Spleen (tissue), 11 donors: ENCODE measurements at regions not wholly inside any gene's neighbourhood (a gene's known extent, or its start where the extent isn't known, plus 50 kb on each side); places are given as distances from the start of the nearest gene placed in this dataset.

Source experiments
- DNase-seq: peaks from one replicate; pipeline ENCODE4 v3.0.0-alpha.2; 2020
- H3K27ac ChIP-seq, 8 donors: fragments of 200-600 bp; sonication (generic) in 7 of 8; 1 replicate in 4 of 8; 2 replicates in 4 of 8; pipeline versions ENCODE4 v1.5.0 to v1.8.0; 2016 to 2021; ENCODE audit warnings: inconsistent platforms in 4 of 8, mild to moderate bottlenecking in 4 of 8, moderate library complexity in 1 of 8
- H3K27me3 ChIP-seq, 7 donors: fragments of 200-600 bp; sonication (generic) in 6 of 7; replicated peaks in 1 of 7; 1 replicate in 4 of 7; 2 replicates in 3 of 7; pipeline versions ENCODE4 v1.5.0 to v1.8.0; 2016 to 2021; ENCODE audit warnings: inconsistent platforms in 3 of 7, mild to moderate bottlenecking in 1 of 7
- H3K36me3 ChIP-seq, 6 donors: fragments of 200-600 bp; sonication (generic) in 5 of 6; 1 replicate in 4 of 6; 2 replicates in 2 of 6; pipeline versions ENCODE4 v1.5.0 to v1.8.0; 2016 to 2021; ENCODE audit warnings: inconsistent platforms in 2 of 6
- H3K4me1 ChIP-seq, 6 donors: fragments of 200-600 bp; sonication (generic) in 5 of 6; 1 replicate in 3 of 6; 2 replicates in 3 of 6; pipeline versions ENCODE4 v1.5.0 to v1.8.0; 2016 to 2021; ENCODE audit warnings: inconsistent platforms in 3 of 6
- H3K4me3 ChIP-seq, 8 donors: fragments of 200-600 bp; sonication (generic) in 7 of 8; 1 replicate in 4 of 8; 2 replicates in 4 of 8; pipeline versions ENCODE4 v1.5.0 to v1.8.0; 2016 to 2021; ENCODE audit warnings: inconsistent platforms in 4 of 8, mild to moderate bottlenecking in 4 of 8, moderate library complexity in 2 of 8
- H3K9me3 ChIP-seq, 8 donors: fragments of 200-600 bp; sonication (generic) in 7 of 8; 1 replicate in 4 of 8; 2 replicates in 4 of 8; pipeline versions ENCODE4 v1.5.0 to v1.8.0; 2016 to 2021; ENCODE audit warnings: inconsistent platforms in 4 of 8
- CTCF ChIP-seq, 11 experiments: fragments of 200-600 bp in 7 of 11; fragments of 450-650 bp in 4 of 11; sonication (generic) in 4 of 11; IDR thresholded peaks in 8 of 11; conservative IDR thresholded peaks in 3 of 11; 1 replicate in 7 of 11; 2 replicates in 4 of 11; pipeline versions ENCODE4 v1.4.0 to v1.8.0; 2016 to 2021; ENCODE audit warnings: antibody characterized with exemption in 11 of 11, inconsistent platforms in 4 of 11, mild to moderate bottlenecking in 1 of 11
- POLR2A ChIP-seq, 3 donors: fragments of 450-650 bp; IDR thresholded peaks; one replicate each; pipeline ENCODE4 v1.5.1; 2017; ENCODE audit warnings: antibody characterized with exemption in 3 of 3, mild to moderate bottlenecking in 1 of 3
- POLR2AphosphoS5 ChIP-seq, 3 donors: sonication (generic); formaldehyde crosslinking; IDR thresholded peaks; one replicate each; pipeline ENCODE4 v1.5.1; 2017; ENCODE audit warnings: antibody characterized with exemption in 3 of 3
- WGBS, 5 donors: extraction: QIAGEN DNeasy Blood & Tissue Kit in 3 of 5; methylation state at CpG; one replicate each; pipeline versions ENCODE4 v1.1.5 to v1.1.7; 2013 to 2018; 5-methylcytosine and 5-hydroxymethylcytosine counted together
- intact Hi-C: fragments of 100-400 bp; cut with DNase I; formaldehyde crosslinking; loops from one replicate; pipeline ENCODE4 v1.15.0; 2023; ENCODE audit warnings: low total_unique reads
- donor health status: healthy with polysubstance abuse.
- donor health status: DM: no; HTN: no; CAD: no; lungs with moderate emphysema.
- donor health status: DM: no; HTN: no; CAD: no.
- donor health status: Bipolar disorder and iron deficiency.
- donor health status: healthy.
- donor health status: DM: no; HTN: no; CAD: no.
- donor health status: DM: yes; HTN: yes; CAD: no.

GRCh38 chr17:71966459-71967313 is 154.1 kb upstream of the SOX9 start:
- intact Hi-C loops, result no loop called here
- no peak overlapping the region for H3K4me3 ChIP-seq
- 84 to 89% (median 85%) methylated on average over 13 of the region's 13 CpGs for WGBS, 5 donors
- H3K9me3 ChIP-seq, result no peaks in the 10 kb centered on the region
- DNase-seq, result no peak
- no peaks in the 10 kb centered on the region for H3K4me1 ChIP-seq
- H3K27ac ChIP-seq, result no peak overlapping the region
- TF ChIP-seq POLR2A (IDR thresholded peaks at IDR 0.05) (no peak), CTCF (IDR thresholded peaks at IDR 0.05 in 8 of 11, conservative IDR thresholded peaks at IDR 0.05 in 3 of 11) (no peak), POLR2AphosphoS5 (IDR thresholded peaks at IDR 0.05) (no peak)
- no peaks in the 10 kb centered on the region for H3K27me3 ChIP-seq
- no peaks in the 10 kb centered on the region for H3K36me3 ChIP-seq

- Histone ChIP-seq H3K36me3 (no peaks in the 10 kb centered on the region), H3K4me1 (no peaks in the 10 kb centered on the region), H3K27me3 (no peaks in the 10 kb centered on the region), H3K9me3 (no peaks in the 10 kb centered on the region), H3K4me3 (no peak overlapping the region), H3K27ac (no peak overlapping the region)
- no peak for DNase-seq
- TF ChIP-seq POLR2A (IDR thresholded peaks at IDR 0.05) (no peak), CTCF (IDR thresholded peaks at IDR 0.05 in 8 of 11, conservative IDR thresholded peaks at IDR 0.05 in 3 of 11) (no peak), POLR2AphosphoS5 (IDR thresholded peaks at IDR 0.05) (no peak)
- intact Hi-C loops, result no loop called here
These were observed 151.3 kb upstream of the SOX9 start for GRCh38 chr17:71969500-71969899.

- no peaks in the 10 kb centered on the region for H3K27me3 ChIP-seq
- H3K9me3 ChIP-seq, result no peaks in the 10 kb centered on the region
- WGBS, 5 donors, result 57 to 90% (median 81%) methylated on average over 1 of the region's 1 CpG
- intact Hi-C loops, result no loop called here
- H3K4me1 ChIP-seq, result peaks cover 0 to 2% (median 0%) of the 10 kb centered on the region in 6 donors
- H3K4me3 ChIP-seq, result no peak overlapping the region
- DNase-seq, result no peak
- no peak for TF ChIP-seq POLR2A (IDR thresholded peaks at IDR 0.05)
- no peak for TF ChIP-seq CTCF (IDR thresholded peaks at IDR 0.05 in 8 of 11, conservative IDR thresholded peaks at IDR 0.05 in 3 of 11)
- TF ChIP-seq POLR2AphosphoS5 (IDR thresholded peaks at IDR 0.05), result no peak
- no peaks in the 10 kb centered on the region for H3K36me3 ChIP-seq
- no peak overlapping the region for H3K27ac ChIP-seq
These were observed 150.5 kb upstream of the SOX9 start for GRCh38 chr17:71970312-71970711.

DNA sequence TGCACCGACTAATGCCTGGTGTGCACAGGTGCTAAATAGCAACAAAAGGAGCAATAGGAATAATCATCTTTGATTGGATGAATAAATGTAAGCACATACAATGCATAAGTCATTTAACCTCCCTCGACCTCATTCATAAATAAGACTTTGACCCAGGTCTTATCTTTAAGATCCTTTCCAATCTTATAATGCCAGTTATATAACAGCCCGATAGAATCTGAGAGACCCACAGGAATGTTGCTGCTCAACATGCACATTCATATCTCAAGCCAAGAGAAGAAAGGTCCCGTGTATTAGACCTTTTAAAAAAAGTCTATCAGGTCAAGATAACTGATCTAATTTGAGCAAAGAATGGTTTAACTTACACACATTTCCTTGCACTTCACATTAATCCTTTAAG is 146.8 kb upstream of the SOX9 start:
- H3K27ac ChIP-seq, result no peak overlapping the region
- DNase-seq, result no peak
- H3K27me3 ChIP-seq, result no peaks in the 10 kb centered on the region
- H3K36me3 ChIP-seq, result no peaks in the 10 kb centered on the region
- H3K9me3 ChIP-seq, result peaks cover 0 to 10% (median 1%) of the 10 kb centered on the region in 8 donors
- TF ChIP-seq POLR2AphosphoS5 (IDR thresholded peaks at IDR 0.05), result no peak
- TF ChIP-seq CTCF (IDR thresholded peaks at IDR 0.05 in 8 of 11, conservative IDR thresholded peaks at IDR 0.05 in 3 of 11), result no peak
- TF ChIP-seq POLR2A (IDR thresholded peaks at IDR 0.05), result no peak
- intact Hi-C loops, result no loop called here
- no peak overlapping the region for H3K4me3 ChIP-seq
- peaks cover 0 to 8% (median 0%) of the 10 kb centered on the region in 6 donors for H3K4me1 ChIP-seq
- 79 to 84% (median 83%) methylated on average over 4 of the region's 4 CpGs for WGBS, 5 donors
